A673 (cell line): ENCODE measurements at regions not wholly inside any gene's neighbourhood (a gene's known extent, or its start where the extent isn't known, plus 50 kb on each side); places are given as distances from the start of the nearest gene placed in this dataset.
"Not testable (repeated sequence)": the region's sequence is repeated elsewhere in the genome, so short reads cannot be mapped to it uniquely, and the experiment has no call there.

ENCODE experiments used
- BruUV-seq: library from RNA; stranded (reverse); fragments of 400-500 nt; replicated peaks from 2 replicates; lab custom pipeline; 2021; lab: Mats Ljungman, UMichigan
- CTCF ChIA-PET: fragments of 300-600 bp; sonication (Branson Sonifier 250); formaldehyde crosslinking; loops from one replicate; lab custom pipeline; 2022; ENCODE audit warnings: antibody characterized with exemption; lab: Charles Lee
- POLR2A ChIA-PET: fragments of 300-600 bp; sonication (Branson Sonifier 250); formaldehyde crosslinking; loops from one replicate; lab custom pipeline; 2022; ENCODE audit warnings: antibody characterized with exemption; ENCODE audit not compliant: low non-redundant PET; lab: Charles Lee
- DNase-seq: peaks from one replicate; pipeline ENCODE4 v3.0.0-alpha.2; 2015; ENCODE audit warnings: low spot score
- H3K27ac ChIP-seq: fragments of 200-600 bp; sonication (generic); 2 replicates; pipeline ENCODE4 v1.5.1; 2016; ENCODE audit warnings: mixed run types, low read depth, mild to moderate bottlenecking, mixed read lengths, antibody characterized with exemption, low read length; ENCODE audit not compliant: poor library complexity, severe bottlenecking
- H3K27me3 ChIP-seq: fragments of 200-600 bp; sonication (generic); replicated peaks from 2 replicates; pipeline ENCODE4 v1.6.1; 2017; ENCODE audit warnings: mixed run types, low read depth, mild to moderate bottlenecking, mixed read lengths, antibody characterized with exemption, low read length; ENCODE audit not compliant: insufficient read depth, poor library complexity
- H3K36me3 ChIP-seq: fragments of 200-600 bp; sonication (generic); 2 replicates; pipeline ENCODE4 v1.6.1; 2016; ENCODE audit warnings: mixed run types, mild to moderate bottlenecking, mixed read lengths, antibody characterized with exemption, low read length; ENCODE audit not compliant: insufficient read depth, poor library complexity, severe bottlenecking
- H3K4me1 ChIP-seq: fragments of 200-600 bp; sonication (generic); 2 replicates; pipeline ENCODE4 v1.6.1; 2017; ENCODE audit warnings: mixed run types, mild to moderate bottlenecking, mixed read lengths, antibody characterized with exemption, low read length; ENCODE audit not compliant: insufficient read depth, poor library complexity, severe bottlenecking
- H3K4me3 ChIP-seq: fragments of 200-600 bp; sonication (generic); 2 replicates; pipeline ENCODE4 v1.5.1; 2016; ENCODE audit warnings: low read depth, mixed run types, mild to moderate bottlenecking, mixed read lengths, low read length; ENCODE audit not compliant: poor library complexity, severe bottlenecking
- H3K9me3 ChIP-seq: fragments of 200-600 bp; sonication (generic); 2 replicates; pipeline ENCODE4 v1.6.1; 2016; ENCODE audit warnings: mixed run types, low read depth, mild to moderate bottlenecking, mixed read lengths, antibody characterized with exemption, low read length; ENCODE audit not compliant: poor library complexity, severe bottlenecking
- EZH2 ChIP-seq: fragments of 200-600 bp; sonication (generic); IDR thresholded peaks from 2 replicates; pipeline ENCODE4 v1.6.1; 2017; ENCODE audit warnings: borderline replicate concordance, low read depth, mild to moderate bottlenecking, mixed read lengths, antibody characterized with exemption, low read length; ENCODE audit not compliant: poor library complexity, severe bottlenecking
- intact Hi-C: fragments of 100-400 bp; cut with micrococcal nuclease; formaldehyde crosslinking; loops from one replicate; pipeline ENCODE4 v1.10.0; 2022; ENCODE audit not compliant: unreplicated experiment
- TF ChIP-seq, protein P1 (sequence below): fragments of 300-800, 200-600 bp; sonication (generic); conservative IDR thresholded peaks from 2 replicates; pipeline ENCODE4 v1.5.1; 2017; ENCODE audit warnings: low read depth, mild to moderate bottlenecking, antibody characterized with exemption, low read length, moderate library complexity, mixed read lengths

DNA sequence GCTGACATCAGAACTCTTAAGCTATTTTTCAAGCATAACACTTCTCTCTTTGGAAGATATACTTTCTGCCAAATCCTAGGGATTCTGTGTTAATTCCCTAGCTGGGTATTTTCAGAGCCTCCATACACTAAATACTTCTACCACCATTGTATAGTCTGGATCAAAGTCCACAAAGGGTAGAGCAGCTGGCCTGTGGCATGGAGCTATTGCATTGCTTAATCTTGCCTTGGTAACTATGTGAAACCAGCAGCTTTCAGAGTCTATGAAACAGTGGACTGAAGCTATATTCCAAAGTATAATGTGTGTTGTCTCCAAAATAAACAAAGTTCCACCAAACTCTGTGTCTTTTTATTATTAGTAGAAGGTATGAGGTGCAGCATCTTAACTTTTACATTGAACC is 296.9 kb upstream of the CDH19 start:
- no peak for DNase-seq
- POLR2A ChIA-PET, result no interaction called here
- BruUV-seq, result no TSS peak
- no peaks in the 10 kb centered on the region for H3K9me3 ChIP-seq
- no peak for TF ChIP-seq EZH2
- TF ChIP-seq, protein P1, sequence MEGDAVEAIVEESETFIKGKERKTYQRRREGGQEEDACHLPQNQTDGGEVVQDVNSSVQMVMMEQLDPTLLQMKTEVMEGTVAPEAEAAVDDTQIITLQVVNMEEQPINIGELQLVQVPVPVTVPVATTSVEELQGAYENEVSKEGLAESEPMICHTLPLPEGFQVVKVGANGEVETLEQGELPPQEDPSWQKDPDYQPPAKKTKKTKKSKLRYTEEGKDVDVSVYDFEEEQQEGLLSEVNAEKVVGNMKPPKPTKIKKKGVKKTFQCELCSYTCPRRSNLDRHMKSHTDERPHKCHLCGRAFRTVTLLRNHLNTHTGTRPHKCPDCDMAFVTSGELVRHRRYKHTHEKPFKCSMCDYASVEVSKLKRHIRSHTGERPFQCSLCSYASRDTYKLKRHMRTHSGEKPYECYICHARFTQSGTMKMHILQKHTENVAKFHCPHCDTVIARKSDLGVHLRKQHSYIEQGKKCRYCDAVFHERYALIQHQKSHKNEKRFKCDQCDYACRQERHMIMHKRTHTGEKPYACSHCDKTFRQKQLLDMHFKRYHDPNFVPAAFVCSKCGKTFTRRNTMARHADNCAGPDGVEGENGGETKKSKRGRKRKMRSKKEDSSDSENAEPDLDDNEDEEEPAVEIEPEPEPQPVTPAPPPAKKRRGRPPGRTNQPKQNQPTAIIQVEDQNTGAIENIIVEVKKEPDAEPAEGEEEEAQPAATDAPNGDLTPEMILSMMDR, result no peak
- CTCF ChIA-PET, result no interaction called here
- H3K27me3 ChIP-seq, result no peaks in the 10 kb centered on the region
- intact Hi-C loops, result no loop called here
- H3K4me1 ChIP-seq, result no peaks in the 10 kb centered on the region
- H3K36me3 ChIP-seq, result no peaks in the 10 kb centered on the region
- H3K27ac ChIP-seq, result no peak overlapping the region
- no peak overlapping the region for H3K4me3 ChIP-seq

DNA sequence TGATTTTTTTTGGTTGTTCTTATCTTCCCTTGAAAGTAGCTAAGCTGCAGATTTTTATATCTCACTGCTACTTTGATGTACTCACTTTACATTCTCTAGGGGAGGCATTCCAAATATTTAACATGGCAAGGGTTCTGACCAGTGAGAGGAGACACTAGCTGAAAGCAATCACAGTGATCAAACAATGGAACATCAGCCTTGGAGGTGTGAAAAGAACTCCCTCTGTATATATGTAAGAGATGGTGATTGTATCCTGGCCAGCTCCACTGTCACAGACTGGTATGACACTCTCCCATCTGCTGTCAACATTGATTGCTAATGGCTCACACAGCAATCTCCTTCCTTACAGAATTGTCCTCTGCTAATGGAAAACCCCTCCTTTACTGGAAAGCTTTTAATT is 291.7 kb upstream of the CDH19 start:
- no peak overlapping the region for H3K27ac ChIP-seq

DNA sequence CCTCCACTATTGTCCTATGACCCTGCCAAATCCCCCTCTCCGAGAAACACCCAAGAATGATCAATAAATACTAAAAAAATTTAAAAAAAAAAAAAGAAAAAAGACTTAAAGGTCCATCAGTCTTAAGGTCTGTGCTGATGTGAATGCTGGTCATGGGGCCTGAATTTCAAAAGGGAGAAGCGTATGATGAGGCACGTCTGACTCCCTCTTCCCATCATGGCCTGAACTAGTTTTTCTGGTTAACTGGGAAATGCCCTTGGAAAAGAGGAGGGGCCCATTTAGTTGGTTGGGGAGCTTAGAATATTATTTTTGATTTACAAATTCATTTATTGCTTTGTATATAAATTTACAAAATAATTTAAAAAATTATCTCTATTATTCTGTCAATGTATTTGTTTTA is 291.0 kb upstream of the CDH19 start:
- TF ChIP-seq, protein P1, result no peak
- no peak for TF ChIP-seq EZH2
- H3K27me3 ChIP-seq, result no peaks in the 10 kb centered on the region
- no peak for DNase-seq
- no peaks in the 10 kb centered on the region for H3K36me3 ChIP-seq
- no peaks in the 10 kb centered on the region for H3K4me1 ChIP-seq
- CTCF ChIA-PET, result no interaction called here
- POLR2A ChIA-PET, result no interaction called here
- H3K27ac ChIP-seq, result no peak overlapping the region
- H3K9me3 ChIP-seq, result no peaks in the 10 kb centered on the region
- no peak overlapping the region for H3K4me3 ChIP-seq
- intact Hi-C loops, result no loop called here
- BruUV-seq, result no TSS peak

More for the DNA sequence above, 291.7 kb upstream of the CDH19 start:
- no peaks in the 10 kb centered on the region for H3K4me1 ChIP-seq
- H3K9me3 ChIP-seq, result no peaks in the 10 kb centered on the region
- H3K4me3 ChIP-seq, result no peak overlapping the region
- intact Hi-C loops, result no loop called here
- BruUV-seq, result no TSS peak
- TF ChIP-seq, protein P1, result no peak
- TF ChIP-seq EZH2, result no peak
- H3K36me3 ChIP-seq, result no peaks in the 10 kb centered on the region
- DNase-seq, result no peak
- ChIA-PET CTCF (no interaction called here), POLR2A (no interaction called here)
- no peaks in the 10 kb centered on the region for H3K27me3 ChIP-seq

DNA sequence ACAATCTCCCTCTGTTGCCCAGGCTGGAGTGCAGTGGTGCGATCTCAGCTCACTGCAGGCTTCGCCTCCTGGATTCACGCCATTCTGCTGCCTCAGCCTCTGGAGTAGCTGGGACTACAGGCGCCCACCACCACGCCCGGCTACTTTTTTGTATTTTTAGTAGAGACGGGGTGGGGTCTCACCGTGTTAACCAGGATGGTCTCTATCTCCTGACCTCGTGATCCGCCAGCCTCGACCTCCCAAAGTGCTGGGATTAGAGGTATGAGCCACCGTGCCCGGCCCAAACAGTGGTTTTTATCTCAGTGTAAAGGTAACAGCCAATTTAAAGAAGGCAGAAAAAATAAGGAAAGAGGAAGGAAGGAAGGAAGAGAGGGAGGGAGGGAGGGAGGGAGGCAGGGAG is 288.5 kb upstream of the CDH19 start:
- H3K27me3 ChIP-seq, BruUV-seq, DNase-seq, H3K9me3 ChIP-seq, POLR2A ChIA-PET, CTCF ChIA-PET, H3K4me1 ChIP-seq, H3K36me3 ChIP-seq, H3K4me3 ChIP-seq, intact Hi-C loops, H3K27ac ChIP-seq: not testable (repeated sequence)
